ENCODE measurements at regions not wholly inside any gene's neighbourhood (a gene's known extent, or its start where the extent isn't known, plus 50 kb on each side); places are given as distances from the start of the nearest gene placed in this dataset.

GRCh38 chr15:52858782-52859176 lies 68.6 kb upstream of the ONECUT1 start:
- Mint-ChIP-seq H3K27ac (no peak overlapping the region), H3K4me3 (no peak overlapping the region), H3K36me3 (no peaks in the 10 kb centered on the region), H3K9me3 (no peaks in the 10 kb centered on the region), H3K27me3 (peaks cover 6 to 14% of the 10 kb centered on the region in 2 donors), H3K4me1 (no peaks in the 10 kb centered on the region)
- Histone ChIP-seq H3K27me3 (ENCODE audit: insufficient read depth, low read length) (no peaks in the 10 kb centered on the region), H3K4me1 (ENCODE audit: insufficient read depth, low read length) (no peaks in the 10 kb centered on the region), H3K9me3 (ENCODE audit: control insufficient read depth in 1 of 2, low read length in 2 of 2) (no peaks in the 10 kb centered on the region), H3K27ac (ENCODE audit: low read depth, low read length) (no peak overlapping the region), H3K4me3 (ENCODE audit: low read length in 2 of 2) (no peak overlapping the region), H3K36me3 (ENCODE audit: insufficient read depth, low read length) (no peaks in the 10 kb centered on the region)
- ChIA-PET POLR2A (ENCODE audit: partially characterized antibody) (no interaction called here), CTCF (ENCODE audit: partially characterized antibody) (no interaction called here)
- no peak for DNase-seq
- intact Hi-C loops (cut with micrococcal nuclease): no loop called here

DNA sequence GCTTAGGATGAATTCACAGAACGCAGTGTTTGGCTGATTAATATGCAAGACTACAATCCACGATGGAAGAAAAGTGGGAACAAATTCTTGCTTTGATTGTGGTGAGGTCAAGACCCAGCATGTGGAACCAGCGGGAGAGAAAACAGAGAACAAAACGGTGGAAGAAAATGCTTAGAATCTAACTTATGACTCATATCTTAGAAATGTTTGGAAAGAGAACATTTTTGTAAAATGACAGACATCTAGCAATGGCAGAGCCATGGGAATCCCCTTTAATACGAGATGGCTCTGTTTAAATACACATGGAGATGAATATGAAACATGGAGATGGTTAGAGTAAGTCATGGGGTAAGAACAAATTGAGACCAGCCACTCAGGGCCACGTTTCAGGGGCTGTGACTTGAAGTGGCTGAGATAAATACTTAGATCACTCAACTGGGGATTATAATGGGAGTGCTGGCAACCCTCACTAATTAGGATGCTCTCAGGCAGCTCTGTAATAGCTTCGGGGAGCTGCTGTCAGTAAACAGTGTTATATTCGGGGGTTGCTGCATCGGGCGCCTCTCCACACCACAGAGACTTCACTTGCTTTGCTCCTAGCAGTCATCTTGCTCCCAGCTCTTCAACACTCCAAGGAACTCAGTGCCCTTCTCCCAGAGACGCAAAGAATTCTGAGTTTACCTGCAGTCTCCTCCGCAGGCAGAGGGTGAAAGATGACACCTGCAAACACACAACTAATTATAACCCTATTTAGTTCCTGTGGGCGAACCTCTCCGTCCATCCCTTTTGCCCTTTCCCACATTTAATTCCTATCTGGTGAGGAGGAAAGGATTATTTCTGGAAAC lies 68.0 kb upstream of the ONECUT1 start:
- Mint-ChIP-seq H3K27ac (no peak overlapping the region), H3K9me3 (no peaks in the 10 kb centered on the region), H3K4me1 (no peaks in the 10 kb centered on the region), H3K27me3 (peaks cover 10 to 14% of the 10 kb centered on the region in 2 donors), H3K36me3 (no peaks in the 10 kb centered on the region), H3K4me3 (no peak overlapping the region)
- intact Hi-C loops (cut with micrococcal nuclease): no loop called here
- Histone ChIP-seq H3K27ac (ENCODE audit: low read depth, low read length) (no peak overlapping the region), H3K4me3 (ENCODE audit: low read length in 2 of 2) (no peak overlapping the region), H3K36me3 (ENCODE audit: insufficient read depth, low read length) (no peaks in the 10 kb centered on the region), H3K4me1 (ENCODE audit: insufficient read depth, low read length) (no peaks in the 10 kb centered on the region), H3K27me3 (ENCODE audit: insufficient read depth, low read length) (no peaks in the 10 kb centered on the region), H3K9me3 (ENCODE audit: control insufficient read depth in 1 of 2, low read length in 2 of 2) (no peaks in the 10 kb centered on the region)
- CTCF ChIA-PET (ENCODE audit: partially characterized antibody): no interaction called here
- POLR2A ChIA-PET (ENCODE audit: partially characterized antibody): no interaction called here
- DNase-seq: no peak

GRCh38 chr15:52857471-52857870 lies 67.3 kb upstream of the ONECUT1 start:
- Mint-ChIP-seq H3K4me1 (no peaks in the 10 kb centered on the region), H3K9me3 (no peaks in the 10 kb centered on the region), H3K36me3 (no peaks in the 10 kb centered on the region), H3K27ac (no peak overlapping the region), H3K27me3 (peaks cover 11 to 14% of the 10 kb centered on the region in 2 donors), H3K4me3 (no peak overlapping the region)
- intact Hi-C loops (cut with micrococcal nuclease): no loop called here
- ChIA-PET POLR2A (ENCODE audit: partially characterized antibody) (no interaction called here), CTCF (ENCODE audit: partially characterized antibody) (no interaction called here)
- no peak for DNase-seq
- Histone ChIP-seq H3K27ac (ENCODE audit: low read depth, low read length) (no peak overlapping the region), H3K27me3 (ENCODE audit: insufficient read depth, low read length) (no peaks in the 10 kb centered on the region), H3K4me1 (ENCODE audit: insufficient read depth, low read length) (no peaks in the 10 kb centered on the region), H3K9me3 (ENCODE audit: control insufficient read depth in 1 of 2, low read length in 2 of 2) (no peaks in the 10 kb centered on the region), H3K36me3 (ENCODE audit: insufficient read depth, low read length) (no peaks in the 10 kb centered on the region), H3K4me3 (ENCODE audit: low read length in 2 of 2) (no peak overlapping the region)

DNA sequence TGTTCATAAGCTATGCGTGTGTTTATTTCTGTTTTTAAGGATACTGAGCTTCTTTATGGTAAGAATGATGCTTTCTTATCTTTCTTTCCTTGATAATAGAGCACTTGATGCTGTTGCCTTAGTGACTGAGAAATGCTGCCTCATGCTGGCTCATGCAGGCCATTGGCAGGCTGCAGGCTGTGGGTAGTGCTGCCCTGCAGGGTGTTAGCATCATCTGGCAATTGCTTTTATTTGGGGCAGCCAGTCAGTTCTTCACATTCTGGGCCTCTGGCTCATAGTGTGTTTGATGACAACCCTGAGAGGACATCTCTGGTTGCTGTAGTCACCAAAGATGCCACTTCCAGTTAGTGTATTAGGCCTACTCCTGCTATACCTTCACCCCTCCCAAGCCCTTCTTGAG lies 66.2 kb upstream of the ONECUT1 start:
- H3K27me3 Mint-ChIP-seq: peaks cover 12% of the 10 kb centered on the region in 2 donors
- no peaks in the 10 kb centered on the region for H3K9me3 Mint-ChIP-seq
- H3K27ac Mint-ChIP-seq: no peak overlapping the region
- DNase-seq: no peak
- Histone ChIP-seq H3K27me3 (ENCODE audit: insufficient read depth, low read length) (no peaks in the 10 kb centered on the region), H3K9me3 (ENCODE audit: control insufficient read depth in 1 of 2, low read length in 2 of 2) (no peaks in the 10 kb centered on the region), H3K27ac (ENCODE audit: low read depth, low read length) (no peak overlapping the region), H3K4me3 (ENCODE audit: low read length in 2 of 2) (no peak overlapping the region), H3K36me3 (ENCODE audit: insufficient read depth, low read length) (no peaks in the 10 kb centered on the region), H3K4me1 (ENCODE audit: insufficient read depth, low read length) (no peaks in the 10 kb centered on the region)
- CTCF ChIA-PET (ENCODE audit: partially characterized antibody): no interaction called here
- H3K36me3 Mint-ChIP-seq: no peaks in the 10 kb centered on the region
- no peak overlapping the region for H3K4me3 Mint-ChIP-seq
- H3K4me1 Mint-ChIP-seq: no peaks in the 10 kb centered on the region
- intact Hi-C loops (cut with micrococcal nuclease): no loop called here
- POLR2A ChIA-PET (ENCODE audit: partially characterized antibody): no interaction called here

DNA sequence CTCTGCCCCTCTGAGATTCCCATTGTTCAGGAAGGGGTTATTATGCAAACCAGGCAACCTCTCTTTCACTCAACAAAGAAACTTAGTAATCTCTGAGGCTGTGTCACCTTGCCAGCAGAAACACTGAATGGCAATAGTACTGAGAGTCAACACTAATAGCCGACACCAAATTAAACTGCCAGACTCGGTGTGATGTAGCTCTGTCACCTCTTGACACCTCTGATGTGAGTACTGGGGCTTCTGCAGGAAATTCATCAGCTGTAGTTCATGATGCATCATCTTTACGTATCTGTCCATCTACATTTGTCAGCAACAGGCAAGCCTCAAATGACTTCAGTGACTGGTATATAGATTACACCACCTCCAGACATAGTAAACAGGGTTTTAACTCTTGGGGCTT lies 65.0 kb upstream of the ONECUT1 start:
- H3K4me1 ChIP-seq (ENCODE audit: insufficient read depth, low read length): no peaks in the 10 kb centered on the region
- POLR2A ChIA-PET (ENCODE audit: partially characterized antibody): no interaction called here

GRCh38 chr15:52844823-52845222 lies 54.7 kb upstream of the ONECUT1 start:
- intact Hi-C loops (cut with micrococcal nuclease): no loop called here
- H3K27me3 ChIP-seq (ENCODE audit: insufficient read depth, low read length): no peaks in the 10 kb centered on the region
- no peaks in the 10 kb centered on the region for H3K4me1 ChIP-seq (ENCODE audit: insufficient read depth, low read length)
- H3K27ac ChIP-seq (ENCODE audit: low read depth, low read length): no peak overlapping the region
- no peak overlapping the region for H3K4me3 ChIP-seq (ENCODE audit: low read length in 2 of 2)
- POLR2A ChIA-PET (ENCODE audit: partially characterized antibody): no interaction called here
- no peak for DNase-seq
- no peaks in the 10 kb centered on the region for H3K36me3 ChIP-seq (ENCODE audit: insufficient read depth, low read length)
- H3K9me3 ChIP-seq (ENCODE audit: control insufficient read depth in 1 of 2, low read length in 2 of 2): no peaks in the 10 kb centered on the region
- CTCF ChIA-PET (ENCODE audit: partially characterized antibody): no interaction called here
- Mint-ChIP-seq H3K9me3 (peaks cover 0 to 10% (median 5%) of the 10 kb centered on the region in 8 donors), H3K4me3 (no peak overlapping the region), H3K27ac (no peak overlapping the region), H3K27me3 (peaks cover 19% of the 10 kb centered on the region in 2 donors), H3K4me1 (no peaks in the 10 kb centered on the region), H3K36me3 (no peaks in the 10 kb centered on the region)

More for the DNA sequence above, 65.0 kb upstream of the ONECUT1 start:
- Histone ChIP-seq H3K36me3 (ENCODE audit: insufficient read depth, low read length) (no peaks in the 10 kb centered on the region), H3K27ac (ENCODE audit: low read depth, low read length) (no peak overlapping the region), H3K4me3 (ENCODE audit: low read length in 2 of 2) (no peak overlapping the region), H3K27me3 (ENCODE audit: insufficient read depth, low read length) (no peaks in the 10 kb centered on the region), H3K9me3 (ENCODE audit: control insufficient read depth in 1 of 2, low read length in 2 of 2) (no peaks in the 10 kb centered on the region)
- H3K36me3 Mint-ChIP-seq: no peaks in the 10 kb centered on the region
- DNase-seq: no peak
- peaks cover 0 to 2% (median 0%) of the 10 kb centered on the region in 8 donors for H3K9me3 Mint-ChIP-seq
- H3K4me1 Mint-ChIP-seq: no peaks in the 10 kb centered on the region
- H3K27ac Mint-ChIP-seq: no peak overlapping the region
- CTCF ChIA-PET (ENCODE audit: partially characterized antibody): no interaction called here
- peaks cover 12 to 13% of the 10 kb centered on the region in 2 donors for H3K27me3 Mint-ChIP-seq
- H3K4me3 Mint-ChIP-seq: no peak overlapping the region
- intact Hi-C loops (cut with micrococcal nuclease): no loop called here

Data from CD4-positive, alpha-beta memory T cell (primary cell).